ENCODE measurements at regions not wholly inside any gene's neighbourhood (a gene's known extent, or its start where the extent isn't known, plus 50 kb on each side); places are given as distances from the start of the nearest gene placed in this dataset.
"Not testable (repeated sequence)": the region's sequence is repeated elsewhere in the genome, so short reads cannot be mapped to it uniquely, and the experiment has no call there.

DNA sequence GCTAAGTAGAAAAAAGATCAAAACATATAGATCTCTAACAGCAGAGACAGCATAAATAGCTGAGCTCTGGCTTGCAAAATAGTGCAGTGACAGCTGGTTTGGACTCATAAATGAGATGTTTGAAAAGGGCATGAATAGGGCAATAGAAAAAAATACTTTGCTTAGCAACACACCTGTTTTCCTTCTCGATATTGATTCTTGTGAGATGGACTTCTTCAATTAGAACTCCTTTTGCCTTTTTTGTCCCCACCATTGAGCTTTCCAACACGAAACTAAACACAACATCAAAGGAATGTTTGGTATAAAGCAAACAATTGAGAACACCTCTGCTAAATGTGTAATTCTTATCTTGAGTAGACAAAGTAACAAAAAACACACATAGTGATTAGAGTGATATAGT is 726.3 kb downstream of the RAPGEF2 start:
- DNase-seq (ENCODE audit: low read depth in 2 of 2) = no peak

DNA sequence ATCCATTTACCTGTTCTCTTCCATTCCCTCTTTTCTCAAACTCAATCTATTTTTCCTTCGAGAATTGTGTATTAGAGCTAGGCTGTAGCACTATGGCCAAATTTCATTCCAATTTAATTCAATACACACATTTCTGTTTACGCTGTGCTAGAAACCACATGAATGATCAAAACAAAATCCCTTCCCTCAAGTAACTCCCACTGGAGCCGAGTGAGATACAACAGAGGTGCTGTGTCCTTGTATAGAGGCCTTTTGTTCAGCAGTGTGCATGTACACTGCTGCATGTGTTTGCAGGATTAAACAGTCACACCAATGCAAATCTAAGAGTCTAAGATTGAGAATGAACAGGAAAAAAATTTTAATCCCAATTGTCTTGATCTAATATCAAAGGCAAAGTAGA is 734.2 kb downstream of the RAPGEF2 start:
- no peak for DNase-seq (ENCODE audit: low read depth in 2 of 2)

DNA sequence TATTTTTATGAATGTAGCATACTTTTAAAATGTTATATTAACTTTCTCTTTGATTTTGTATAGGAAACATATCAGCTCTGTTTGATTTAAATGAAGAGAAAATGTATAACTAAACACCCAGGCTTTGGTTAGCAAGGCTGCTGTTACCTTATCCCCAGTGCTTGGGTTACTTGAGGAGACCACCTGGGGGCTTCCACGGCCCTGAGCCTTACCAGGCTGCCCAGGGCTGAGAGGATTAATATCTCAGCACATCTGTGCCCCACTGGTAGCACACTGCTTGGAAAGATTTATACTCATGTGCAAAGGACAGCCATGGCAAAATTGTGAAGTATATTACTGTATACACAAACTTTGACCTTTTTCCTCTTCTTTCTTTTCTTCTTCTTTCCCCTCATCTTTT is 752.9 kb downstream of the RAPGEF2 start:
- no peak for DNase-seq (ENCODE audit: low read depth in 2 of 2)

DNA sequence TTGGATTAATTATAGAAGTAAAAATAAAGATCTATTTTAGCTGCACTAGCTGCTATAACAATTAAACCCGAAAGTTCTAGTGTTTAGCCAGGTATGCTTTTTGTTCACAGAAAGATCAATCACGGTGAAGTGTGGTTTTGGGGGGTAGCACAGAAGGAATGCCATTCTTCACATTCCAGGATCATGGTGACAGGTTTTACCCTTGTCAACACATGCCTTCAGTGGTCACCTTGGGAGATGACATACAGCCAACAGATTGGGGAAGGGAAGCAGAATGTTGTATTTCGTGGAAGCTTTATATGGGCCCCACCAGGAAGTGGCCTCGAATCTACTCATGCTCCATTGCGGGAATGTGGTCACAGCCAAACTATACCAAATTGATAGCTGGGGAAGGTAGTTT is 753.6 kb downstream of the RAPGEF2 start:
- DNase-seq (ENCODE audit: low read depth in 2 of 2) = no peak

DNA sequence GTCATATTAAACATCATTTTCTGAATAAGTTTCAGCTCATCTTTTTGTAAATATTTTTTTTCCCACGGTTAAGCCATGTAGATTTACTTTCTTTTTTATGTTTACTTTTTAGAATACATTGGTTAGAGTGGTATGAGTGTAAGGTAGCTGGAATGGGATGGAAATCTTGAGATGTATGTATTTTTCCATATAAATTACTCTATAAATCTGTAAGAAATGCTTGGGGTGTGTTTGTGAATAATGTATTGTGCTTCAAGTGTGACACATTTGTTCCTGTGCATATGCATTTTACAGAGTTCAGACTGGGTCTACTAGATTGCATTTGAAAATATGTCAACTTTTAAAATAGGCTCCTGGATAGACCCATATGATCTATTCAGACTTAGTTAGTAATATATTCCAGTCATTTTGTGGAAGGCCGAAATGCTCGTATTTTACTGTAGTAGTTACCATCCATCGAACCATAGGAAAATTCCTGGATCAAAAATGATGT is 756.8 kb downstream of the RAPGEF2 start:
- DNase-seq (ENCODE audit: low read depth in 2 of 2) = no peak

- no peak for DNase-seq (ENCODE audit: low read depth in 2 of 2)
Measured at GRCh38 chr4:159860945-159861344, 758.1 kb downstream of the RAPGEF2 start.

DNA sequence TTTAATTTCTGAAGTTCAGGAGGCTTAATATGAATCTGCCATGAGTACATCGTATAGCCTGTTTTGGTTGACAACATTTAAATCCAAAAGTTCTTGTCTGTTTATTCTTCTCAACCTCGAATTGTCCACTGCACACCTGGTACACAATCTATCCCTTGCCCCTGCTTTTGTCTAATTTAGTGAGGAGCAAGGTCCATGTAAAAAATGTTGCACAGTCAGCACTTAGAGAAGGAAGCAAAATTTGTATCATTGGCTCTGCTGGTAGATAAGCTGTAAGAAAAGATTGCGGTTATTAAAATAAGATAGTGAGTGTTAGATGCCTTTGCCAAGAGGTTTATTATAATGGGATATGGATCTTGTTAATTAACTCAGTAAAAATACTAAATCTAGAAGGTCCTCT is 761.5 kb downstream of the RAPGEF2 start:
- no peak for DNase-seq (ENCODE audit: low read depth in 2 of 2)

GRCh38 chr4:159867673-159868072 is 764.8 kb downstream of the RAPGEF2 start:
- DNase-seq (ENCODE audit: low read depth in 2 of 2) = no peak

DNA sequence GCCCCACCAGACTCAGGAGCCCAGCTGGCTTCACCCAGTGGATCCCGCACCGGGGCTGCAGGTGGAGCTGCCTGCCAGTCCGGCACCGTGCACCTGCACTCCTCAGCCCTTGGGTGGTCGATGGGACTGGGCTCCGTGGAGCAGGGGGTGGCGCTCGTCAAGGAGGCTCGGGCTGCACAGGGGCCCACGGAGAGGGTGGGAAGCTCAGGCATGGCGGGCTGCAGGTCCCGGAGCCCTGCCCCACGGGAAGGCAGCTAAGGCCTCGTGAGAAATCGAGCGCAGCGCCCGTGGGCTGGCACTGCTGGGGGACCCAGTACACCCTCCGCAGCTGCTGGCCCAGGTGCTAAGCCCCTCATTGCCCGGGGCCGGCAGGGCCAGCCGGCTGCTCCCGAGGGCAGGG is 766.1 kb downstream of the RAPGEF2 start:
- not testable (repeated sequence) for DNase-seq (ENCODE audit: low read depth in 2 of 2)

DNA sequence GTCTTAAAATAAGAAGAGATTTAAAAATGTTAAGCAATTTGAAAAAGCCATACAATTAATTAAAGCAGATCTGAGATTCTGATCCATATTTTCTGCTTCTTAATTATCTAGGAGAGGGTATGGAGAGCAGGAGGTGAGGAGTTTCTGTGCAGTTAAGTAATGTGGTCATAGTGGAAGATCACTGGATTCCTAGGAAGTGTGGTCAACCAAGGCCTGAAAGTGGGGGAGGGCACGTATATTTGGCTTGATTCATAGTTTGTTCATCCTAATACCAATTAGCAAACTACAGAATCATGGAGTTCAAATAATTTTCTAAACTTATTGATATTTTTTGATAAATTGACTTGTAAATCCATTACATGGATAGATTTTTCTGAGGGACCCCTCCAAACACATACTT is 768.3 kb downstream of the RAPGEF2 start:
- DNase-seq (ENCODE audit: low read depth in 2 of 2) = no peak

GRCh38 chr4:159881158-159881557 is 778.3 kb downstream of the RAPGEF2 start:
- no peak for DNase-seq (ENCODE audit: low read depth in 2 of 2)

GRCh38 chr4:159884989-159885388 is 782.1 kb downstream of the RAPGEF2 start:
- DNase-seq (ENCODE audit: low read depth in 2 of 2) = no peak

DNA sequence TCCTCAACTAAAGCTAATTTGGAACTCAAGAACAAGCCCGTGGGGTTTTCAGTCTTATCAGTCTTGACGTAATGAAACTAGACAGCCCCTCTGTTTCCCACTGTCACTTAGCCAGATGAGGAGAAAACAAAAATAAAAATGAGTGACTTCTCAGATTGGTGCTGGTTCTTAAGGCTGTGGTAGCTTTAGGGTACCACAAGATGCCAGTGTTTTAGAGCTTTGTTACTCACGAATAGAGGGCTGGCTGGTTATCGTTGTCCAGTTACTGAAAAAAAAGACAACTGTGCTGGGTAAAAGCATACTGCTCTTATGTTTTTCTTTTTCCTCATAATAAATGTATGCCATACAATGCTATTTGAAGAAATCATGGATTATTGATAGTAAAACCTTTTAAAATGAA is 796.7 kb downstream of the RAPGEF2 start:
- no peak for DNase-seq (ENCODE audit: low read depth in 2 of 2)

DNA sequence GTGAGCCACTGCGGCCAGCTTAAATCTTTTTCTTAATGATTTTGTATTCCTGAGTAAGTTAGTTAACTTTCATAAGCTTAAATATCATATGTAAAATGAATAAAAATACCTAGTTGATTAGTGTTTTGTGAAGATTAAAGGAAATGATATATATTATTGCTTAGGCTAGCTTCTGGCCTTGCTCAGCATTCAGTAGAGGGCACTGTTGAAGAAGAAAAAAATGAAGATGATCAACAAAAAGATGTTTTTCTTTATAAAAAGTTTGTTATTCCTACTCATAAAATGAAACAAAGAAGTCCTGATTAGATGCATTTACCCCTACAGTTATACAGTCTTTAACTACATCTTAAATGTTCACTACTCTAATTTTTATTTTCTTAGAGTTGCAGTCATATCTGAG is 797.7 kb downstream of the RAPGEF2 start:
- DNase-seq (ENCODE audit: low read depth in 2 of 2) = no peak

- DNase-seq (ENCODE audit: low read depth in 2 of 2) = no peak
Measured at GRCh38 chr4:159902648-159903047, 799.8 kb downstream of the RAPGEF2 start.

DNA sequence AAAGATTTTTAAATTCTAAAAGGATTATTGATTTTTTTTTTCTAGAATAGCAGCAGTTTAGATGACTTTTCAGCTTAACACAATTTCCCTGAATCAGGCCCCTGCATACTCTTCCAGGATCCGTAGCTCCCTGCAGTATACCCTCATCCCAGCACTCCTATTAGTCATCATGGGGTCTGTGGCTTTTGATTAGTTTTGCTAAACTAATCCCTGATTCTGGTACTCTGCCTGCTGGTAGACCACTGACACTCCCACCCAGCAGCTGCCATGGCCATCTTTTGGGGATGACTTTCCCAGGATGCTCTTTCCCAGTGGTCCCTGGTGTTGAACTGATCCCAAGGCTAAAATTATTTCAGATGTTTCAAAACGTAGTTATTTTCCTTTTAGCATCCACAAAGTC is 802.0 kb downstream of the RAPGEF2 start:
- DNase-seq (ENCODE audit: low read depth in 2 of 2) = no peak

- DNase-seq (ENCODE audit: low read depth in 2 of 2) = no peak
Measured at GRCh38 chr4:159906051-159906450, 803.2 kb downstream of the RAPGEF2 start.

DNA sequence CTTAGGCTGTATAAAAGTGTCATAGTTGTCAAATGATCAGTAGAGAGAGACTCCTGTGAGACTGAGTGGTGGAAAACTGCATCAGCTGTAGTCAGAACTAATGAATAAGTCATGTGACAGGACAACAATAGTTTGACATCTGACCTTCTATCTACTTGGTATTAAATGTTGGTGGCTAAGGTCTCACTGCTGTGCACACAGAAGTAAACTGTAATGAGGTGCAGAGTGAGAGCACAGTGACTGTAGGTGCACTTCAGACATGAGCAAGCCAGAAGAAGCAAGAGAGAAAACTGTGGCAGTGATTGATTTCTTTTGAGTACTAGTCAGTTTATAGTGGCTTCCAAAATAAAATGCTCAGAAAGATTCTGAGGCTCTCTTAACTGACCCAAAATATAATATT is 803.6 kb downstream of the RAPGEF2 start:
- no peak for DNase-seq (ENCODE audit: low read depth in 2 of 2)

GRCh38 chr4:159910721-159911120 is 807.8 kb downstream of the RAPGEF2 start:
- DNase-seq (ENCODE audit: low read depth in 2 of 2) = no peak

DNA sequence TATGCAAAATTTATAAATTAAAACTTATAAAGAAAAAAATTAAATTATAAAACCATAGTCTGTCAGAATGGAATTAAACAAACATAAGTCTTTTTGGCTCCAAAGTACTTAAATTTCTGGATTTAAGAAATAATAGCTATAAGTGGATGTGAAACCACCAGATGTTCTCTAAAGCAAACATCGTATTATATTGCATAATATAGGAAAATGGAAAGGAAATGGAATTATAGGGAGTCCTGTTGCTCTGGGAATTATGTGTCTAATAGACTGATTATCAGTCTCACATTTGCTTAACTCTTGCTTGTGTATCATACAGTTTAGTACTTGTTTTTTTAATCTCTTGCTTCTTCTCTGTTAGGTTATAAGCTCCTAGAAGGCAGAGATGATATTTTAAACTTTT is 819.2 kb downstream of the RAPGEF2 start:
- no peak for DNase-seq (ENCODE audit: low read depth in 2 of 2)

DNA sequence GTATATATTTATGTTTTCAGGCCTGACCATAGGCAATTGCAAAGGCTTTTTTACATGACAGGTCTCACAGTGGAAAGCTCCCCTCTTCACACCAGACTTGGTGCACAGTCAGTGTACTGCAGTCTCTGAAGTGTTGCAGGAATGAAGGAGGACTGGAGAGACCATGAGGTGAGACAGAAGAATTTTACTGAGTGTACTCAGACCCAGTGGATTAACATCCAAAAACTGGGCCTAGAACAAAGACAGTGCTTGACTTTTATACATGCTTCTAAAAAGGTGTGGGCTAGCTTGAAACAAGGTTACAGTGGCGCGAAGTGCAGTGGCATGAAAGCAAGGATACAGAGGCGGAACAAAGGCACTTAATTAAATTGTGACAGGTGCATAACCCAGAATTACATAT is 822.9 kb downstream of the RAPGEF2 start:
- DNase-seq (ENCODE audit: low read depth in 2 of 2) = no peak

DNA sequence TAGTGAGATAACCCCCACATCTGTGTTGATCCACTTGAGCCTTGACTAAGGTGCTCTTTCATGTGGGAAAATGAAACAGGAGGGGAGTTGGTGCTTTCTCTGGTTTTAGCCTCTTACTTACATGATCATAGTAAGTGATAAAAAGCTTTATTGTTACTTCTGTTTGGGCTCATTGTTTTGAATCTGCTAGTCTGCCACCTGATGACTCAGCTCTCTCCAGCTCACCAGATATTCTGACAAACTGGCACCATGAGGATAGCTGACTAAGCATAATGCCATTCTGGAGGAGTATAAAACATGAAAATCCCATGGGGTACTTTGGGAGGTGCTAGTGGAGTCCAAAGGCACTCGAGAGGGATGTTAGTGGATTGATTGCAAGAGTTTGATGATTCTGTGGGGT is 824.0 kb downstream of the RAPGEF2 start:
- no peak for DNase-seq (ENCODE audit: low read depth in 2 of 2)

GRCh38 chr4:159927781-159928180 is 824.9 kb downstream of the RAPGEF2 start:
- DNase-seq (ENCODE audit: low read depth in 2 of 2) = no peak

GRCh38 chr4:159934602-159935001 is 831.7 kb downstream of the RAPGEF2 start:
- DNase-seq (ENCODE audit: low read depth in 2 of 2) = not testable (repeated sequence)

- DNase-seq (ENCODE audit: low read depth in 2 of 2) = no peak
Measured at GRCh38 chr4:159937595-159937994, 834.7 kb downstream of the RAPGEF2 start.

Measured in stimulated activated CD8-positive, alpha-beta memory T cell treated with anti-CD3 and anti-CD28 coated beads, Interleukin-2, amount 100 ng/mL, for 48 hours (primary cell).